ENCODE measurements at regions not wholly inside any gene's neighbourhood (a gene's known extent, or its start where the extent isn't known, plus 50 kb on each side); places are given as distances from the start of the nearest gene placed in this dataset.

GRCh38 chr15:91593067-91593466 lies 260.4 kb upstream of the SLCO3A1 start:
- TF ChIP-seq CTCF (IDR thresholded peaks at IDR 0.05) = no peak
- no peak for TF ChIP-seq POLR2A (IDR thresholded peaks at IDR 0.05)

Data from testis (tissue), 2 donors.